HCT116 (cell line): ENCODE measurements at regions not wholly inside any gene's neighbourhood (a gene's known extent, or its start where the extent isn't known, plus 50 kb on each side); places are given as distances from the start of the nearest gene placed in this dataset.

Source experiments
- ATAC-seq: fragments of 200-7000 bp; cut with Tn5 transposase; 2 replicates; pipeline ENCODE4 v1.9.1; 2020; ENCODE audit warnings: mild to moderate bottlenecking, moderate library complexity
- BruUV-seq: library from RNA; stranded (reverse); fragments of 400-500 nt; replicated peaks from 2 replicates; lab custom pipeline; 2021; lab: Mats Ljungman, UMichigan
- CTCF ChIA-PET: fragments of 300-600 bp; sonication (Branson Sonifier 250); formaldehyde crosslinking; loops from one replicate; lab custom pipeline; 2021; ENCODE audit warnings: antibody characterized with exemption; lab: Charles Lee
- POLR2A ChIA-PET: fragments of 300-600, 350-600 bp; sonication (Branson Sonifier 250); formaldehyde crosslinking; loops from one replicate; lab custom pipeline; 2021; ENCODE audit warnings: antibody characterized with exemption; lab: Charles Lee
- RAD21 ChIA-PET, 2 experiments: fragments of 300-600 bp; sonication (Branson Sonifier 250); formaldehyde crosslinking; loops; one replicate each; lab custom pipeline; 2023; ENCODE audit warnings: low total read pairs in 2 of 2; ENCODE audit not compliant: uncharacterized antibody in 2 of 2, unreplicated experiment in 2 of 2, low non-redundant PET in 1 of 2; lab: Charles Lee
- DNase-seq: peaks from one replicate; pipeline ENCODE4 v3.0.0-alpha.2; 2010; ENCODE audit warnings: low read depth, low spot score
- H2AFZ ChIP-seq: fragments of 200-600 bp; shearing (Covaris generic), sonication (generic); 2 replicates; pipeline ENCODE4 v1.6.1; 2017; ENCODE audit warnings: low read depth, mixed run types, mixed read lengths, antibody characterized with exemption, low read length; ENCODE audit not compliant: poor library complexity, severe bottlenecking
- H3K27ac ChIP-seq: 2 replicates; pipeline ENCODE4 v1.5.1; 2012; ENCODE audit warnings: low read depth, low read length
- H3K27me3 ChIP-seq: fragments of 200-600 bp; sonication (generic); 2 replicates; pipeline ENCODE4 v1.6.1; 2016; ENCODE audit warnings: mixed run types, low read length, mixed read lengths; ENCODE audit not compliant: insufficient read depth
- H3K36me3 ChIP-seq, 2 experiments: fragments of 200-500 bp in 1 of 2; fragments of 200-600 bp in 1 of 2; sonication (Bioruptor generic) in 1 of 2; sonication (generic) in 1 of 2; 2 replicates each; pipeline versions ENCODE4 v1.5.1 to v1.6.1; 2014 to 2016; ENCODE audit warnings: low read length in 2 of 2, inconsistent platforms in 1 of 2, mixed read lengths in 1 of 2, mixed run types in 1 of 2; ENCODE audit not compliant: insufficient read depth in 2 of 2, control insufficient read depth in 1 of 2
- H3K4me1 ChIP-seq, 2 experiments: fragments of 200-600 bp in 1 of 2; sonication (generic) in 1 of 2; 2 replicates each; pipeline versions ENCODE4 v1.5.1 to v1.6.1; 2012 to 2017; ENCODE audit warnings: low read length in 2 of 2, inconsistent platforms in 1 of 2, mild to moderate bottlenecking in 1 of 2, mixed read lengths in 1 of 2, mixed run types in 1 of 2, moderate library complexity in 1 of 2; ENCODE audit not compliant: insufficient read depth in 2 of 2, control insufficient read depth in 1 of 2
- H3K4me2 ChIP-seq: fragments of 200-600 bp; sonication (generic); 2 replicates; pipeline ENCODE4 v1.6.1; 2017; ENCODE audit warnings: mixed run types, low read length, mixed read lengths
- H3K4me3 ChIP-seq, 2 experiments: fragments of 200-600 bp in 1 of 2; sonication (generic) in 1 of 2; replicated peaks in 1 of 2; 2 replicates each; pipeline ENCODE4 v1.5.1; 2011 to 2016; ENCODE audit warnings: low read length in 2 of 2, control low read depth in 1 of 2, low read depth in 1 of 2, mild to moderate bottlenecking in 1 of 2, mixed read lengths in 1 of 2, mixed run types in 1 of 2
- H3K79me2 ChIP-seq: fragments of 200-600 bp; sonication (generic); 2 replicates; pipeline ENCODE4 v1.6.1; 2017; ENCODE audit warnings: mild to moderate bottlenecking, mixed run types, low read length, moderate library complexity, mixed read lengths; ENCODE audit not compliant: insufficient read depth
- H3K9ac ChIP-seq: fragments of 200-600 bp; sonication (generic); 2 replicates; pipeline ENCODE4 v1.6.1; 2016; ENCODE audit warnings: low read length, mixed read lengths
- H3K9me2 ChIP-seq: fragments of 200-600 bp; sonication (generic), shearing (Covaris generic); 2 replicates; pipeline ENCODE4 v1.6.1; 2017; ENCODE audit warnings: mixed run types, mild to moderate bottlenecking, moderate library complexity; ENCODE audit not compliant: insufficient read depth
- H3K9me3 ChIP-seq, 2 experiments: fragments of 200-500 bp in 1 of 2; fragments of 200-600 bp in 1 of 2; sonication (Bioruptor generic) in 1 of 2; sonication (generic) in 1 of 2; 2 replicates each; pipeline ENCODE4 v1.6.1; 2014 to 2017; ENCODE audit warnings: low read length in 2 of 2, mixed read lengths in 2 of 2, inconsistent platforms in 1 of 2, low read depth in 1 of 2, mild to moderate bottlenecking in 1 of 2, mixed run types in 1 of 2, moderate library complexity in 1 of 2; ENCODE audit not compliant: control insufficient read depth in 1 of 2, insufficient read depth in 1 of 2
- H4K20me1 ChIP-seq: fragments of 200-600 bp; sonication (generic), shearing (Covaris generic); 2 replicates; pipeline ENCODE4 v1.6.1; 2017; ENCODE audit warnings: mixed run types, mild to moderate bottlenecking, moderate library complexity; ENCODE audit not compliant: insufficient read depth
- CBX3 ChIP-seq: IDR thresholded peaks from 2 replicates; pipeline ENCODE4 v1.6.1; 2012; ENCODE audit warnings: low read depth
- CEBPB ChIP-seq: IDR thresholded peaks from 2 replicates; pipeline ENCODE4 v1.6.1; 2012; ENCODE audit warnings: low read depth
- ELF1 ChIP-seq: IDR thresholded peaks from 2 replicates; pipeline ENCODE4 v1.6.1; 2012; ENCODE audit warnings: low read depth, borderline replicate concordance
- EZH2 ChIP-seq: fragments of 200-600 bp; sonication (generic); IDR thresholded peaks from 2 replicates; pipeline ENCODE4 v1.6.1; 2017; ENCODE audit warnings: antibody characterized with exemption, mixed run types
- EZH2phosphoT487 ChIP-seq: fragments of 200-600 bp; IDR thresholded peaks from 2 replicates; pipeline ENCODE4 v1.6.1; 2018; ENCODE audit warnings: antibody characterized with exemption, borderline replicate concordance
- FOSL1 ChIP-seq: IDR thresholded peaks from 2 replicates; pipeline ENCODE4 v1.6.1; 2012; ENCODE audit warnings: low read depth
- JUND ChIP-seq: IDR thresholded peaks from 2 replicates; pipeline ENCODE4 v1.6.1; 2012
- POLR2A ChIP-seq: IDR thresholded peaks from 2 replicates; pipeline ENCODE4 v1.7.0; 2011; ENCODE audit warnings: borderline replicate concordance; ENCODE audit not compliant: insufficient read depth, insufficient read length; ENCODE audit errors: extremely low read depth
- POLR2AphosphoS5 ChIP-seq: IDR thresholded peaks from 2 replicates; pipeline ENCODE4 v1.6.1; 2011; ENCODE audit warnings: mild to moderate bottlenecking, low read depth, low read length, moderate library complexity
- RAD21 ChIP-seq: IDR thresholded peaks from 2 replicates; pipeline ENCODE4 v1.6.1; 2012; ENCODE audit warnings: low read depth, mild to moderate bottlenecking
- SIN3A ChIP-seq: IDR thresholded peaks from 2 replicates; pipeline ENCODE4 v1.6.1; 2012; ENCODE audit warnings: low read depth
- SP1 ChIP-seq: IDR thresholded peaks from 2 replicates; pipeline ENCODE4 v1.6.1; 2012; ENCODE audit warnings: low read depth
- SRF ChIP-seq: IDR thresholded peaks from 2 replicates; pipeline ENCODE4 v1.6.1; 2012; ENCODE audit warnings: low read depth
- TCF7L2 ChIP-seq: IDR thresholded peaks from 2 replicates; pipeline ENCODE4 v1.7.0; 2011; ENCODE audit warnings: borderline replicate concordance, inconsistent platforms; ENCODE audit not compliant: insufficient read depth, insufficient read length; ENCODE audit errors: extremely low read depth
- YY1 ChIP-seq: IDR thresholded peaks from 2 replicates; pipeline ENCODE4 v1.6.1; 2011; ENCODE audit warnings: low read length, low read depth, moderate library complexity, mild to moderate bottlenecking; ENCODE audit not compliant: insufficient replicate concordance; ENCODE audit errors: extremely low read depth
- ZFX ChIP-seq: fragments of 450-650 bp; IDR thresholded peaks from 2 replicates; pipeline ENCODE4 v1.6.1; 2017
- intact Hi-C: fragments of 100-400 bp; cut with micrococcal nuclease; formaldehyde crosslinking; loops from 2 replicates; pipeline ENCODE4 v1.10.0; 2022
- TF ChIP-seq, protein P1 (sequence below): IDR thresholded peaks from 2 replicates; pipeline ENCODE4 v1.6.1; 2011; ENCODE audit warnings: mild to moderate bottlenecking, low read length, moderate library complexity; ENCODE audit not compliant: insufficient replicate concordance; ENCODE audit errors: extremely low read depth
- TF ChIP-seq, protein P2 (sequence below): IDR thresholded peaks from 2 replicates; pipeline ENCODE4 v1.6.1; 2012
- TF ChIP-seq, protein P3 (sequence below), 3 experiments: fragments of 200-600 bp in 1 of 3; sonication (generic) in 1 of 3; IDR thresholded peaks in 2 of 3; conservative IDR thresholded peaks in 1 of 3; 2 replicates each; pipeline ENCODE4 v1.5.1; 2012 to 2017; ENCODE audit warnings: low read depth in 2 of 3, low read length in 2 of 3, antibody characterized with exemption in 1 of 3, borderline replicate concordance in 1 of 3, control low read depth in 1 of 3, mild to moderate bottlenecking in 1 of 3, mixed read lengths in 1 of 3, mixed run types in 1 of 3, moderate library complexity in 1 of 3; ENCODE audit not compliant: insufficient read depth in 1 of 3

DNA sequence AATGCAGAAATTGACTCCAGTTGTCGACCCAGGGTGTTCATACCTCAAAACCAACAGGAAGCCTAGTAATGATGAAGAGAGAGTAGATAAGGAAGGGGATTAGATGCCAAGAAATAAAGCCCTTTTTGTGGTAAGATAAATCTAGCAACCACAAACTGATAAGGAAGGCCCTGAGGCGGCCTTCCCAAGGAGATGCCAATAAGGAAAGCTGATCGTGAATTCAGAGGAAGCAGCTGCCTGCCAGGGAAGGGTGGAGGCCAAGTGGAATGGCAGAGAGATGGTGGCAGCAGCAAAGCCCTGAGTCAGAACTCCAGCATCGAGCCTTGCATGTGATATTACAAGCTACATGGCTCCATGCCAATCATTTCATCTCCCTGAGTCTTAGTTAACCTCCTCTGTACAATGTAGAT lies 126.3 kb downstream of the IRS1 start:
- peak; percentile 90 for ATAC-seq
- no TSS peak for BruUV-seq
- Histone ChIP-seq H3K79me2 (no peaks in the 10 kb centered on the region), H3K4me1 (peaks cover 59 to 75% of the 10 kb centered on the region in 2 experiments), H3K9ac (peak overlapping the region; percentile 61), H3K9me3 (no peaks in the 10 kb centered on the region), H3K4me2 (peak overlapping the region; percentile 57), H2AFZ (peak overlapping the region; percentile 22), H3K36me3 (peaks cover 0 to 5% of the 10 kb centered on the region in 2 experiments; a peak in 1 of 4 replicates), H3K9me2 (no peaks in the 10 kb centered on the region), H4K20me1 (no peaks in the 10 kb centered on the region), H3K4me3 (no peak overlapping the region), H3K27me3 (no peaks in the 10 kb centered on the region), H3K27ac (peak overlapping the region; percentile 98)
- ChIA-PET CTCF (interaction anchor here (0.6 to 1.4 kb wide), 3 partner anchors 21 to 129 kb away, joined by 3 read pairs; no protein-coding TSS in a partner anchor), RAD21 (interaction anchor here (0.5 to 1.4 kb wide), 3 partner anchors 22 to 491 kb away, joined by 3 to 5 read pairs (median 3); no protein-coding TSS in a partner anchor), POLR2A (interaction anchor here (0.8 to 4.3 kb wide), 10 partner anchors 9 to 127 kb away, joined by 3 to 35 read pairs (median 4); partner anchors contain the start of gene IRS1)
- TF ChIP-seq, protein P1, sequence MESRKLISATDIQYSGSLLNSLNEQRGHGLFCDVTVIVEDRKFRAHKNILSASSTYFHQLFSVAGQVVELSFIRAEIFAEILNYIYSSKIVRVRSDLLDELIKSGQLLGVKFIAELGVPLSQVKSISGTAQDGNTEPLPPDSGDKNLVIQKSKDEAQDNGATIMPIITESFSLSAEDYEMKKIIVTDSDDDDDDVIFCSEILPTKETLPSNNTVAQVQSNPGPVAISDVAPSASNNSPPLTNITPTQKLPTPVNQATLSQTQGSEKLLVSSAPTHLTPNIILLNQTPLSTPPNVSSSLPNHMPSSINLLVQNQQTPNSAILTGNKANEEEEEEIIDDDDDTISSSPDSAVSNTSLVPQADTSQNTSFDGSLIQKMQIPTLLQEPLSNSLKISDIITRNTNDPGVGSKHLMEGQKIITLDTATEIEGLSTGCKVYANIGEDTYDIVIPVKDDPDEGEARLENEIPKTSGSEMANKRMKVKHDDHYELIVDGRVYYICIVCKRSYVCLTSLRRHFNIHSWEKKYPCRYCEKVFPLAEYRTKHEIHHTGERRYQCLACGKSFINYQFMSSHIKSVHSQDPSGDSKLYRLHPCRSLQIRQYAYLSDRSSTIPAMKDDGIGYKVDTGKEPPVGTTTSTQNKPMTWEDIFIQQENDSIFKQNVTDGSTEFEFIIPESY = peak; percentile 85
- peak; percentile 82 for TF ChIP-seq FOSL1
- TF ChIP-seq CBX3 = peak; percentile 97
- TF ChIP-seq JUND = peak; percentile 96
- no peak for TF ChIP-seq EZH2
- TF ChIP-seq CEBPB = peak; percentile 86
- peak; percentile 65 for TF ChIP-seq YY1
- no peak; the same call in 1 of the 2 replicates for TF ChIP-seq ELF1
- peak; percentile 97 for TF ChIP-seq TCF7L2
- peak; percentile 100 for TF ChIP-seq SP1
- TF ChIP-seq POLR2A = no peak
- TF ChIP-seq ZFX = no peak
- TF ChIP-seq, protein P2, sequence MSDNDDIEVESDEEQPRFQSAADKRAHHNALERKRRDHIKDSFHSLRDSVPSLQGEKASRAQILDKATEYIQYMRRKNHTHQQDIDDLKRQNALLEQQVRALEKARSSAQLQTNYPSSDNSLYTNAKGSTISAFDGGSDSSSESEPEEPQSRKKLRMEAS = peak; percentile 86
- peak; percentile 62; the same call in 1 of the 2 replicates for TF ChIP-seq SIN3A
- TF ChIP-seq, protein P3, sequence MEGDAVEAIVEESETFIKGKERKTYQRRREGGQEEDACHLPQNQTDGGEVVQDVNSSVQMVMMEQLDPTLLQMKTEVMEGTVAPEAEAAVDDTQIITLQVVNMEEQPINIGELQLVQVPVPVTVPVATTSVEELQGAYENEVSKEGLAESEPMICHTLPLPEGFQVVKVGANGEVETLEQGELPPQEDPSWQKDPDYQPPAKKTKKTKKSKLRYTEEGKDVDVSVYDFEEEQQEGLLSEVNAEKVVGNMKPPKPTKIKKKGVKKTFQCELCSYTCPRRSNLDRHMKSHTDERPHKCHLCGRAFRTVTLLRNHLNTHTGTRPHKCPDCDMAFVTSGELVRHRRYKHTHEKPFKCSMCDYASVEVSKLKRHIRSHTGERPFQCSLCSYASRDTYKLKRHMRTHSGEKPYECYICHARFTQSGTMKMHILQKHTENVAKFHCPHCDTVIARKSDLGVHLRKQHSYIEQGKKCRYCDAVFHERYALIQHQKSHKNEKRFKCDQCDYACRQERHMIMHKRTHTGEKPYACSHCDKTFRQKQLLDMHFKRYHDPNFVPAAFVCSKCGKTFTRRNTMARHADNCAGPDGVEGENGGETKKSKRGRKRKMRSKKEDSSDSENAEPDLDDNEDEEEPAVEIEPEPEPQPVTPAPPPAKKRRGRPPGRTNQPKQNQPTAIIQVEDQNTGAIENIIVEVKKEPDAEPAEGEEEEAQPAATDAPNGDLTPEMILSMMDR (IDR thresholded peaks at IDR 0.05 in 2 of 3, conservative IDR thresholded peaks at IDR 0.05 in 1 of 3; ENCODE audit: borderline replicate concordance in 1 of 3, insufficient read depth in 1 of 3, low read depth in 2 of 3, low read length in 2 of 3) = no peak
- TF ChIP-seq SRF = peak; percentile 69
- TF ChIP-seq EZH2phosphoT487 = no peak
- peak; percentile 87 for TF ChIP-seq POLR2AphosphoS5
- TF ChIP-seq RAD21 = peak; percentile 56
- intact Hi-C loops = no loop called here
- DNase-seq = peak; percentile 98
